Activated CD4-positive, CD25-positive, alpha-beta regulatory T cell treated with anti-CD3 and anti-CD28 coated beads, Interleukin-2, amount 50 U/mL, for 72 hours (primary cell): ENCODE measurements at regions not wholly inside any gene's neighbourhood (a gene's known extent, or its start where the extent isn't known, plus 50 kb on each side); places are given as distances from the start of the nearest gene placed in this dataset.

Experiments
- DNase-seq: peaks from one replicate; pipeline ENCODE4 v3.0.0; 2021

GRCh38 chrX:38856670-38857265 lies 55.5 kb downstream of the MID1IP1 start:
- no peak for DNase-seq

GRCh38 chrX:38857736-38858523 lies 56.7 kb downstream of the MID1IP1 start:
- no peak for DNase-seq

- no peak for DNase-seq
Observed at GRCh38 chrX:38859602-38860001, 58.3 kb downstream of the MID1IP1 start.

- no peak for DNase-seq
Observed at GRCh38 chrX:38860106-38861013, 59.1 kb downstream of the MID1IP1 start.

- no peak for DNase-seq
Observed at GRCh38 chrX:38861489-38861888, 60.2 kb downstream of the MID1IP1 start.

GRCh38 chrX:38862100-38862499 lies 60.8 kb downstream of the MID1IP1 start:
- DNase-seq: no peak

- no peak for DNase-seq
Observed at GRCh38 chrX:38864165-38864564, 62.9 kb downstream of the MID1IP1 start.

- DNase-seq: no peak
Observed at GRCh38 chrX:38868321-38868720, 67.1 kb downstream of the MID1IP1 start.

- no peak for DNase-seq
Observed at GRCh38 chrX:38868941-38869401, 67.7 kb downstream of the MID1IP1 start.

- DNase-seq: no peak
Observed at GRCh38 chrX:38870361-38870895, 69.2 kb downstream of the MID1IP1 start.

GRCh38 chrX:38871129-38872029 lies 70.1 kb downstream of the MID1IP1 start:
- DNase-seq: no peak

- no peak for DNase-seq
Observed at GRCh38 chrX:38877366-38877765, 76.1 kb downstream of the MID1IP1 start.

GRCh38 chrX:38878641-38879340 lies 77.5 kb downstream of the MID1IP1 start:
- no peak for DNase-seq

- DNase-seq: no peak
Observed at GRCh38 chrX:38879631-38880220, 78.5 kb downstream of the MID1IP1 start.

- DNase-seq: no peak
Observed at GRCh38 chrX:38880296-38880854, 79.1 kb downstream of the MID1IP1 start.

GRCh38 chrX:38881066-38881465 lies 79.8 kb downstream of the MID1IP1 start:
- DNase-seq: no peak

GRCh38 chrX:38881727-38882126 lies 80.5 kb downstream of the MID1IP1 start:
- no peak for DNase-seq

- DNase-seq: no peak
Observed at GRCh38 chrX:38882894-38883626, 81.8 kb downstream of the MID1IP1 start.

GRCh38 chrX:38886112-38886511 lies 84.9 kb downstream of the MID1IP1 start:
- DNase-seq: no peak

- DNase-seq: no peak
Observed at GRCh38 chrX:38887222-38887621, 86.0 kb downstream of the MID1IP1 start.
